Heart left ventricle (tissue), 16 donors: ENCODE measurements at regions not wholly inside any gene's neighbourhood (a gene's known extent, or its start where the extent isn't known, plus 50 kb on each side); places are given as distances from the start of the nearest gene placed in this dataset.
"Not testable (repeated sequence)": the region's sequence is repeated elsewhere in the genome, so short reads cannot be mapped to it uniquely, and the experiment has no call there.

Experiments
- ATAC-seq, 4 donors: fragments of 200-7000 bp; cut with Tn5 transposase; one replicate each; pipeline ENCODE4 v1.9.1; 2020 to 2022; ENCODE audit warnings: moderate library complexity in 4 of 4, mild to moderate bottlenecking in 3 of 4, moderate number of reproducible peaks in 1 of 4
- DNase-seq, 5 donors: peaks; one replicate each; pipeline ENCODE4 v3.0.0-alpha.2; 2020
- H3K27ac ChIP-seq, 12 donors: fragments of 200-600 bp; sonication (generic) in 4 of 12; one replicate each; pipeline versions ENCODE4 v1.5.0 to v1.8.0; 2016 to 2022; ENCODE audit warnings: mild to moderate bottlenecking in 2 of 12
- H3K27me3 ChIP-seq, 9 donors: fragments of 200-600 bp; sonication (generic) in 2 of 9; one replicate each; pipeline versions ENCODE4 v1.5.1 to v1.8.0; 2016 to 2022; ENCODE audit warnings: mild to moderate bottlenecking in 3 of 9
- H3K36me3 ChIP-seq, 9 donors: fragments of 200-600 bp; sonication (generic) in 2 of 9; one replicate each; pipeline versions ENCODE4 v1.5.0 to v1.8.0; 2018 to 2022; ENCODE audit warnings: mild to moderate bottlenecking in 2 of 9
- H3K4me1 ChIP-seq, 12 donors: fragments of 200-600 bp; sonication (generic) in 4 of 12; one replicate each; pipeline versions ENCODE4 v1.5.0 to v1.8.0; 2016 to 2022; ENCODE audit warnings: mild to moderate bottlenecking in 3 of 12
- H3K4me3 ChIP-seq, 12 donors: fragments of 200-600 bp; sonication (generic) in 4 of 12; one replicate each; pipeline versions ENCODE4 v1.5.0 to v1.8.0; 2017 to 2022; ENCODE audit warnings: mild to moderate bottlenecking in 9 of 12, moderate library complexity in 4 of 12
- H3K9me3 ChIP-seq, 12 donors: fragments of 200-600 bp; sonication (generic) in 4 of 12; one replicate each; pipeline versions ENCODE4 v1.5.0 to v1.8.0; 2016 to 2022; ENCODE audit warnings: mild to moderate bottlenecking in 1 of 12
- CTCF ChIP-seq, 12 donors: fragments of 200-600 bp; sonication (generic) in 4 of 12; IDR thresholded peaks; one replicate each; pipeline versions ENCODE4 v1.5.0 to v1.8.0; 2018 to 2022; ENCODE audit warnings: antibody characterized with exemption in 12 of 12, mild to moderate bottlenecking in 5 of 12
- POLR2A ChIP-seq, 2 donors: fragments of 450-650 bp; IDR thresholded peaks; one replicate each; pipeline ENCODE4 v1.6.1; 2017; ENCODE audit warnings: antibody characterized with exemption in 2 of 2, mild to moderate bottlenecking in 2 of 2, moderate library complexity in 2 of 2
- WGBS, 4 donors: extraction: QIAGEN DNeasy Blood & Tissue Kit in 2 of 4; methylation state at CpG; one replicate each; pipeline versions ENCODE4 v1.1.5 to v1.1.7; 2013 to 2018; 5-methylcytosine and 5-hydroxymethylcytosine counted together
- intact Hi-C, 10 donors: fragments of 100-400 bp; cut with DNase I; formaldehyde crosslinking; loops; one replicate each; pipeline versions ENCODE4 v1.11.1 to v1.14.2; 2022
- donor health status: ischemic (EF 13 %, LVEDD 7.1; RV severe dilation, severe dysfunction).
- donor health status: healthy with polysubstance abuse.
- donor health status: DM: no; HTN: yes; CAD: no.
- donor health status: DM: no; HTN: no; CAD: no.
- donor health status: ischemic (EF 25% LVEDD 6.9; RV normal size, moderate dysfunction).
- donor health status: ischemic (EF 25% LVEDD 5.7; RV mildly dilated, moderate dysfunction).
- donor health status: healthy.
- donor health status: DM: yes; HTN: yes; CAD: no.
- donor health status: ischemic (EF 35%, LVEDD 5.7; RV mildly dilated, moderate dysfunction).
- donor health status: nonischemic (EF 11% LVEDD 7.7; RV severe dilation, severe dysfunction).
- donor health status: DM: yes; HTN: yes; CAD: no.
- donor health status: PGD.
- donor health status: ischemic (EF 29% LVEDD 5.4; RV normal size, mild dysfunction).
- donor health status: nonischemic (EF 23%, LVEDD 6.1; RV moderate dilation, normal function).

GRCh38 chr13:83086948-83087347, 795.3 kb downstream of the SLITRK1 start:
- peaks cover 0 to 17% (median 2%) of the 10 kb centered on the region in 12 donors for H3K9me3 ChIP-seq
- 70 to 92% (median 82%) methylated on average over 1 of the region's 1 CpG for WGBS, 4 donors
- no peak overlapping the region for H3K4me3 ChIP-seq
- no peak for TF ChIP-seq CTCF (IDR thresholded peaks at IDR 0.05)
- TF ChIP-seq POLR2A (IDR thresholded peaks at IDR 0.05) = no peak
- ATAC-seq (no peak), DNase-seq (no peak)
- no peaks in the 10 kb centered on the region for H3K36me3 ChIP-seq
- intact Hi-C loops = no loop called here
- H3K27ac ChIP-seq = no peak overlapping the region
- H3K27me3 ChIP-seq = no peaks in the 10 kb centered on the region
- no peaks in the 10 kb centered on the region for H3K4me1 ChIP-seq

GRCh38 chr13:83086088-83086487, 796.2 kb downstream of the SLITRK1 start:
- H3K27me3 ChIP-seq = no peaks in the 10 kb centered on the region
- peaks cover 0 to 15% (median 2%) of the 10 kb centered on the region in 12 donors for H3K9me3 ChIP-seq
- no peaks in the 10 kb centered on the region for H3K4me1 ChIP-seq
- no peak overlapping the region for H3K27ac ChIP-seq
- H3K36me3 ChIP-seq = no peaks in the 10 kb centered on the region
- no peak overlapping the region for H3K4me3 ChIP-seq
- no peak for ATAC-seq
- TF ChIP-seq CTCF (IDR thresholded peaks at IDR 0.05) (no peak), POLR2A (IDR thresholded peaks at IDR 0.05) (no peak)
- DNase-seq = no peak
- intact Hi-C loops = no loop called here

- Histone ChIP-seq H3K4me3 (no peak overlapping the region), H3K36me3 (no peaks in the 10 kb centered on the region), H3K27ac (no peak overlapping the region), H3K9me3 (peaks cover 0 to 15% (median 2%) of the 10 kb centered on the region in 12 donors), H3K27me3 (no peaks in the 10 kb centered on the region), H3K4me1 (no peaks in the 10 kb centered on the region)
- 59 to 82% (median 70%) methylated on average over 2 of the region's 2 CpGs for WGBS, 4 donors
- TF ChIP-seq POLR2A (IDR thresholded peaks at IDR 0.05) = no peak
- TF ChIP-seq CTCF (IDR thresholded peaks at IDR 0.05) = no peak
- intact Hi-C loops = no loop called here
- DNase-seq (no peak), ATAC-seq (no peak)
Observed at GRCh38 chr13:83085186-83085900, 796.9 kb downstream of the SLITRK1 start.

GRCh38 chr13:83077499-83077898, 804.8 kb downstream of the SLITRK1 start:
- intact Hi-C loops = no loop called here
- ATAC-seq = no peak
- WGBS, 4 donors = 60 to 69% (median 64%) methylated on average over 2 of the region's 2 CpGs
- Histone ChIP-seq H3K36me3 (no peaks in the 10 kb centered on the region), H3K9me3 (peaks cover 0 to 5% (median 0%) of the 10 kb centered on the region in 12 donors), H3K4me1 (no peaks in the 10 kb centered on the region), H3K27ac (no peak overlapping the region), H3K27me3 (no peaks in the 10 kb centered on the region), H3K4me3 (no peak overlapping the region)
- TF ChIP-seq CTCF (IDR thresholded peaks at IDR 0.05) (no peak), POLR2A (IDR thresholded peaks at IDR 0.05) (no peak)
- no peak for DNase-seq

- ATAC-seq, DNase-seq, H3K9me3 ChIP-seq, H3K27me3 ChIP-seq, H3K4me1 ChIP-seq, H3K36me3 ChIP-seq, intact Hi-C loops, H3K27ac ChIP-seq, H3K4me3 ChIP-seq: not testable (repeated sequence)
Observed at GRCh38 chr13:83073930-83074329, 808.3 kb downstream of the SLITRK1 start.
